ENCODE measurements at regions not wholly inside any gene's neighbourhood (a gene's known extent, or its start where the extent isn't known, plus 50 kb on each side); places are given as distances from the start of the nearest gene placed in this dataset.

GRCh38 chr17:55661963-55662834 lies 60.5 kb downstream of the TMEM100 start:
- Histone ChIP-seq H3K27me3 (ENCODE audit: control insufficient read depth in 3 of 3, insufficient read depth in 3 of 3, low read length in 2 of 3) (no peaks in the 10 kb centered on the region), H3K9ac (ENCODE audit: insufficient read depth in 1 of 2, low read length in 2 of 2) (no peak overlapping the region), H3K27ac (ENCODE audit: low read depth in 1 of 2, low read length in 1 of 2) (no peak overlapping the region), H3K36me3 (ENCODE audit: control insufficient read depth in 4 of 4, insufficient read depth in 4 of 4, low read length in 4 of 4) (no peaks in the 10 kb centered on the region), H3K4me1 (ENCODE audit: control insufficient read depth in 5 of 5, insufficient read depth in 5 of 5, low read length in 5 of 5) (peaks cover 0 to 3% (median 0%) of the 10 kb centered on the region in 5 donors), H3K4me3 (no peak overlapping the region), H3K9me3 (ENCODE audit: control insufficient read depth in 4 of 4, insufficient read depth in 3 of 4, low read length in 3 of 4) (no peaks in the 10 kb centered on the region)
- no peak for DNase-seq
- 67 to 84% methylated on average over 10 of the region's 10 CpGs for WGBS, 2 donors
- no peak for ATAC-seq (ENCODE audit: insufficient read depth, low FRiP score)
- no peak for TF ChIP-seq CTCF (IDR thresholded peaks at IDR 0.05; ENCODE audit: control extremely low read depth, extremely low read depth)

GRCh38 chr17:55661256-55661758 lies 61.4 kb downstream of the TMEM100 start:
- no peak for ATAC-seq (ENCODE audit: insufficient read depth, low FRiP score)
- 79 to 82% methylated on average over 2 of the region's 2 CpGs for WGBS, 2 donors
- Histone ChIP-seq H3K36me3 (ENCODE audit: control insufficient read depth in 4 of 4, insufficient read depth in 4 of 4, low read length in 4 of 4) (no peaks in the 10 kb centered on the region), H3K9ac (ENCODE audit: insufficient read depth in 1 of 2, low read length in 2 of 2) (no peak overlapping the region), H3K27ac (ENCODE audit: low read depth in 1 of 2, low read length in 1 of 2) (no peak overlapping the region), H3K4me1 (ENCODE audit: control insufficient read depth in 5 of 5, insufficient read depth in 5 of 5, low read length in 5 of 5) (no peaks in the 10 kb centered on the region), H3K4me3 (no peak overlapping the region), H3K27me3 (ENCODE audit: control insufficient read depth in 3 of 3, insufficient read depth in 3 of 3, low read length in 2 of 3) (no peaks in the 10 kb centered on the region), H3K9me3 (ENCODE audit: control insufficient read depth in 4 of 4, insufficient read depth in 3 of 4, low read length in 3 of 4) (no peaks in the 10 kb centered on the region)
- DNase-seq = no peak
- TF ChIP-seq CTCF (IDR thresholded peaks at IDR 0.05; ENCODE audit: control extremely low read depth, extremely low read depth) = no peak

GRCh38 chr17:55660178-55660886 lies 62.3 kb downstream of the TMEM100 start:
- Histone ChIP-seq H3K9me3 (ENCODE audit: control insufficient read depth in 4 of 4, insufficient read depth in 3 of 4, low read length in 3 of 4) (no peaks in the 10 kb centered on the region), H3K27ac (ENCODE audit: low read depth in 1 of 2, low read length in 1 of 2) (no peak overlapping the region), H3K4me3 (no peak overlapping the region), H3K9ac (ENCODE audit: insufficient read depth in 1 of 2, low read length in 2 of 2) (no peak overlapping the region), H3K36me3 (ENCODE audit: control insufficient read depth in 4 of 4, insufficient read depth in 4 of 4, low read length in 4 of 4) (no peaks in the 10 kb centered on the region), H3K4me1 (ENCODE audit: control insufficient read depth in 5 of 5, insufficient read depth in 5 of 5, low read length in 5 of 5) (no peaks in the 10 kb centered on the region), H3K27me3 (ENCODE audit: control insufficient read depth in 3 of 3, insufficient read depth in 3 of 3, low read length in 2 of 3) (no peaks in the 10 kb centered on the region)
- peak; percentile 41 for ATAC-seq (ENCODE audit: insufficient read depth, low FRiP score)
- 28 to 39% methylated on average over 2 of the region's 2 CpGs for WGBS, 2 donors
- peak in 2 of 3 donors; percentile 9 to 52 for DNase-seq
- TF ChIP-seq CTCF (IDR thresholded peaks at IDR 0.05; ENCODE audit: control extremely low read depth, extremely low read depth) = no peak
